WTC11 (cell line): ENCODE measurements at regions not wholly inside any gene's neighbourhood (a gene's known extent, or its start where the extent isn't known, plus 50 kb on each side); places are given as distances from the start of the nearest gene placed in this dataset.

Experiments used
- ATAC-seq: fragments of 200-7000 bp; cut with Tn5 transposase; 2 replicates; pipeline ENCODE4 v1.10.0; 2021; ENCODE audit warnings: mild to moderate bottlenecking, moderate library complexity
- CTCF ChIA-PET: fragments of 300-600 bp; sonication (Branson Sonifier 250); formaldehyde crosslinking; loops from one replicate; lab custom pipeline; 2021; ENCODE audit warnings: antibody characterized with exemption; lab: Charles Lee
- POLR2A ChIA-PET: fragments of 350-600 bp; sonication (Branson Sonifier 250); formaldehyde crosslinking; loops from one replicate; lab custom pipeline; 2021; ENCODE audit warnings: antibody characterized with exemption; lab: Charles Lee
- DNase-seq: peaks from one replicate; pipeline ENCODE4 v3.0.0; 2021; ENCODE audit warnings: low spot score
- H3K27ac Mint-ChIP-seq: 2 replicates; pipeline ENCODE4 v1.8.0; 2021; ENCODE audit warnings: mixed read lengths
- H3K27me3 Mint-ChIP-seq: 2 replicates; pipeline ENCODE4 v1.8.0; 2021; ENCODE audit warnings: low read depth, mild to moderate bottlenecking, moderate library complexity, mixed read lengths
- H3K36me3 Mint-ChIP-seq: 2 replicates; pipeline ENCODE4 v1.8.0; 2021; ENCODE audit warnings: mixed read lengths
- H3K4me1 Mint-ChIP-seq: 2 replicates; pipeline ENCODE4 v1.8.0; 2022; ENCODE audit warnings: mixed read lengths
- H3K4me3 Mint-ChIP-seq: 2 replicates; pipeline ENCODE4 v1.8.0; 2021; ENCODE audit warnings: mild to moderate bottlenecking, moderate library complexity, mixed read lengths
- H3K9me3 Mint-ChIP-seq: 2 replicates; pipeline ENCODE4 v1.8.0; 2021; ENCODE audit warnings: mixed read lengths
- CREB1 ChIP-seq: sonication (generic); formaldehyde crosslinking; IDR thresholded peaks from 2 replicates; pipeline ENCODE4 v1.8.0; 2023; ENCODE audit warnings: mild to moderate bottlenecking, missing genetic modification reagents
- CTCF ChIP-seq: fragments of 200-600 bp; IDR thresholded peaks from 2 replicates; pipeline ENCODE4 v1.8.0; 2022; ENCODE audit warnings: antibody characterized with exemption
- EMX1 ChIP-seq: fragments of 250-450 bp; sonication (Bioruptor Pico); IDR thresholded peaks from 2 replicates; pipeline ENCODE4 v1.8.0; 2021; ENCODE audit warnings: mild to moderate bottlenecking
- FOXJ3 ChIP-seq: sonication (generic); formaldehyde crosslinking; IDR thresholded peaks from 2 replicates; pipeline ENCODE4 v1.9.0; 2021; ENCODE audit warnings: missing genetic modification reagents, mild to moderate bottlenecking, borderline replicate concordance
- FOXP4 ChIP-seq: sonication (generic); formaldehyde crosslinking; IDR thresholded peaks from 2 replicates; pipeline ENCODE4 v1.8.0; 2022; ENCODE audit warnings: mild to moderate bottlenecking, missing genetic modification reagents
- GTF2I ChIP-seq: fragments of 250-450 bp; sonication (Bioruptor Pico); conservative IDR thresholded peaks from 2 replicates; pipeline ENCODE4 v1.4.0; 2021; ENCODE audit warnings: mild to moderate bottlenecking
- IRF2 ChIP-seq: sonication (generic); formaldehyde crosslinking; IDR thresholded peaks from 2 replicates; pipeline ENCODE4 v1.8.0; 2022; ENCODE audit warnings: low read depth, missing genetic modification reagents, borderline replicate concordance
- NFATC4 ChIP-seq: fragments of 250-450 bp; sonication (Bioruptor Pico); IDR thresholded peaks from 2 replicates; pipeline ENCODE4 v1.9.0; 2021; ENCODE audit warnings: mild to moderate bottlenecking
- PRDM15 ChIP-seq: sonication (generic); formaldehyde crosslinking; IDR thresholded peaks from 2 replicates; pipeline ENCODE4 v1.8.0; 2022; ENCODE audit warnings: missing genetic modification reagents
- PRRX2 ChIP-seq: fragments of 250-450 bp; sonication (Bioruptor Pico); IDR thresholded peaks from 2 replicates; pipeline ENCODE4 v1.8.0; 2021; ENCODE audit warnings: mild to moderate bottlenecking
- STAT6 ChIP-seq: sonication (generic); formaldehyde crosslinking; conservative IDR thresholded peaks from 2 replicates; pipeline ENCODE4 v1.8.1; 2023; ENCODE audit warnings: mild to moderate bottlenecking, low read depth, missing genetic modification reagents, moderate library complexity
- ZBTB21 ChIP-seq: sonication (generic); formaldehyde crosslinking; IDR thresholded peaks from 2 replicates; pipeline ENCODE4 v1.8.1; 2023; ENCODE audit warnings: mild to moderate bottlenecking, missing genetic modification reagents, borderline replicate concordance
- ZNF219 ChIP-seq: sonication (generic); formaldehyde crosslinking; IDR thresholded peaks from 2 replicates; pipeline ENCODE4 v1.8.0; 2023; ENCODE audit warnings: missing genetic modification reagents, mild to moderate bottlenecking, borderline replicate concordance
- ZNF317 ChIP-seq: sonication (generic); formaldehyde crosslinking; IDR thresholded peaks from 2 replicates; pipeline ENCODE4 v1.8.1; 2023; ENCODE audit warnings: low read depth, mild to moderate bottlenecking, moderate library complexity, missing genetic modification reagents, borderline replicate concordance
- ZNF416 ChIP-seq: fragments of 250-450 bp; sonication (Bioruptor Pico); IDR thresholded peaks from 2 replicates; pipeline ENCODE4 v1.9.0; 2021; ENCODE audit warnings: mild to moderate bottlenecking, inconsistent platforms
- ZNF512 ChIP-seq: sonication (generic); formaldehyde crosslinking; IDR thresholded peaks from 2 replicates; pipeline ENCODE4 v1.8.1; 2022; ENCODE audit warnings: missing genetic modification reagents, borderline replicate concordance

- DNase-seq (no peak), ATAC-seq (no peak)
- Mint-ChIP-seq H3K4me3 (no peak overlapping the region), H3K27me3 (no peaks in the 10 kb centered on the region), H3K36me3 (0 out of 2 replicates have a peak, but pooled peaks cover 3% of the 10 kb centered on the region), H3K27ac (no peak overlapping the region), H3K9me3 (no peaks in the 10 kb centered on the region), H3K4me1 (peaks cover 7% of the 10 kb centered on the region)
- CTCF ChIA-PET, result no interaction called here
- POLR2A ChIA-PET, result no interaction called here
- TF ChIP-seq CREB1, result no peak
- TF ChIP-seq EMX1, result no peak
Measured at GRCh38 chrX:125404667-125405160, 85.0 kb downstream of the TEX13C start.

- DNase-seq (no peak), ATAC-seq (no peak)
- no peak for TF ChIP-seq STAT6 (CRISPR knock-in tag)
- TF ChIP-seq FOXJ3, result no peak
- no peak for TF ChIP-seq IRF2 (CRISPR knock-in tag)
- no peak for TF ChIP-seq ZBTB21
- POLR2A ChIA-PET, result no interaction called here
- Mint-ChIP-seq H3K36me3 (0 out of 2 replicates have a peak, but pooled peaks cover 3% of the 10 kb centered on the region), H3K27me3 (no peaks in the 10 kb centered on the region), H3K4me3 (no peak overlapping the region), H3K27ac (no peak overlapping the region), H3K4me1 (peaks cover 7% of the 10 kb centered on the region), H3K9me3 (no peaks in the 10 kb centered on the region)
- CTCF ChIA-PET, result no interaction called here
Measured at GRCh38 chrX:125405339-125405738, 85.7 kb downstream of the TEX13C start.

- Mint-ChIP-seq H3K9me3 (no peaks in the 10 kb centered on the region), H3K27me3 (no peaks in the 10 kb centered on the region), H3K36me3 (no peaks in the 10 kb centered on the region), H3K27ac (no peak overlapping the region), H3K4me3 (no peak overlapping the region), H3K4me1 (peaks cover 7% of the 10 kb centered on the region)
- ATAC-seq, result no peak
- CTCF ChIA-PET, result no interaction called here
- no peak for DNase-seq
- POLR2A ChIA-PET, result no interaction called here
- TF ChIP-seq PRDM15 (CRISPR knock-in tag), result no peak
- TF ChIP-seq ZNF512, result no peak
- TF ChIP-seq CREB1, result no peak
- no peak for TF ChIP-seq ZNF219 (CRISPR knock-in tag)
- TF ChIP-seq CTCF, result no peak
- no peak for TF ChIP-seq ZNF317
- no peak for TF ChIP-seq PRRX2 (CRISPR knock-in tag)
- no peak for TF ChIP-seq NFATC4 (CRISPR knock-in tag)
- TF ChIP-seq ZNF416 (CRISPR knock-in tag), result no peak
- no peak for TF ChIP-seq GTF2I (CRISPR knock-in tag)
- no peak for TF ChIP-seq FOXP4 (CRISPR knock-in tag)
- TF ChIP-seq, all 79 proteins: peak for 0
Measured at GRCh38 chrX:125407314-125407713, 87.6 kb downstream of the TEX13C start.
